ENCODE measurements at regions not wholly inside any gene's neighbourhood (a gene's known extent, or its start where the extent isn't known, plus 50 kb on each side); places are given as distances from the start of the nearest gene placed in this dataset.

GRCh38 chr12:76664731-76665130, 99.2 kb upstream of the ZDHHC17 start:
- H3K36me3 ChIP-seq (ENCODE audit: control insufficient read depth, insufficient read depth, low read length) = no peaks in the 10 kb centered on the region
- Mint-ChIP-seq H3K4me3 (no peak overlapping the region), H3K27ac (no peak overlapping the region), H3K4me1 (peaks cover 0 to 7% of the 10 kb centered on the region in 2 donors), H3K27me3 (ENCODE audit: low read depth in 2 of 2) (peaks cover 5 to 14% of the 10 kb centered on the region in 2 donors), H3K36me3 (no peaks in the 10 kb centered on the region), H3K9me3 (no peaks in the 10 kb centered on the region)
- H3K4me3 ChIP-seq (ENCODE audit: low read length) = no peak overlapping the region
- ATAC-seq (no peak), DNase-seq (no peak)
- H3K27me3 ChIP-seq (ENCODE audit: control insufficient read depth, insufficient read depth, low read length) = no peaks in the 10 kb centered on the region
- H3K4me1 ChIP-seq (ENCODE audit: control insufficient read depth, insufficient read depth, low read length) = no peaks in the 10 kb centered on the region
- intact Hi-C loops (cut with micrococcal nuclease) = no loop called here
- H3K9me3 ChIP-seq (ENCODE audit: control insufficient read depth, insufficient read depth, low read length) = no peaks in the 10 kb centered on the region
- no peak for TF ChIP-seq CTCF (IDR thresholded peaks at IDR 0.05)
- WGBS (ENCODE audit: insufficient coverage) = 81% methylated on average over 2 of the region's 2 CpGs
- no peak overlapping the region for H3K27ac ChIP-seq (ENCODE audit: low read length)

GRCh38 chr12:76666290-76666835, 97.6 kb upstream of the ZDHHC17 start:
- Mint-ChIP-seq H3K36me3 (no peaks in the 10 kb centered on the region), H3K27me3 (ENCODE audit: low read depth in 2 of 2) (peaks cover 5 to 14% of the 10 kb centered on the region in 2 donors), H3K4me1 (peaks cover 0 to 7% of the 10 kb centered on the region in 2 donors), H3K4me3 (no peak overlapping the region), H3K9me3 (no peaks in the 10 kb centered on the region), H3K27ac (no peak overlapping the region)
- ATAC-seq (no peak), DNase-seq (no peak)
- no peaks in the 10 kb centered on the region for H3K27me3 ChIP-seq (ENCODE audit: control insufficient read depth, insufficient read depth, low read length)
- TF ChIP-seq CTCF (IDR thresholded peaks at IDR 0.05) = no peak
- intact Hi-C loops (cut with micrococcal nuclease) = no loop called here
- WGBS (ENCODE audit: insufficient coverage) = 58% methylated on average over 6 of the region's 6 CpGs
- H3K4me1 ChIP-seq (ENCODE audit: control insufficient read depth, insufficient read depth, low read length) = no peaks in the 10 kb centered on the region
- no peaks in the 10 kb centered on the region for H3K9me3 ChIP-seq (ENCODE audit: control insufficient read depth, insufficient read depth, low read length)
- H3K27ac ChIP-seq (ENCODE audit: low read length) = no peak overlapping the region
- no peaks in the 10 kb centered on the region for H3K36me3 ChIP-seq (ENCODE audit: control insufficient read depth, insufficient read depth, low read length)
- no peak overlapping the region for H3K4me3 ChIP-seq (ENCODE audit: low read length)

GRCh38 chr12:76669981-76670380, 93.9 kb upstream of the ZDHHC17 start:
- ATAC-seq (no peak), DNase-seq (no peak)
- Mint-ChIP-seq H3K9me3 (no peaks in the 10 kb centered on the region), H3K27ac (no peak overlapping the region), H3K4me3 (no peak overlapping the region), H3K27me3 (ENCODE audit: low read depth in 2 of 2) (peaks cover 8 to 14% of the 10 kb centered on the region in 2 donors), H3K36me3 (no peaks in the 10 kb centered on the region), H3K4me1 (peaks cover 0 to 7% of the 10 kb centered on the region in 2 donors)
- intact Hi-C loops (cut with micrococcal nuclease) = no loop called here
- no peaks in the 10 kb centered on the region for H3K9me3 ChIP-seq (ENCODE audit: control insufficient read depth, insufficient read depth, low read length)
- H3K4me1 ChIP-seq (ENCODE audit: control insufficient read depth, insufficient read depth, low read length) = no peaks in the 10 kb centered on the region
- no peaks in the 10 kb centered on the region for H3K36me3 ChIP-seq (ENCODE audit: control insufficient read depth, insufficient read depth, low read length)
- H3K27ac ChIP-seq (ENCODE audit: low read length) = no peak overlapping the region
- 95% methylated on average over 2 of the region's 2 CpGs for WGBS (ENCODE audit: insufficient coverage)
- no peak overlapping the region for H3K4me3 ChIP-seq (ENCODE audit: low read length)
- no peak for TF ChIP-seq CTCF (IDR thresholded peaks at IDR 0.05)
- no peaks in the 10 kb centered on the region for H3K27me3 ChIP-seq (ENCODE audit: control insufficient read depth, insufficient read depth, low read length)

- Histone ChIP-seq H3K4me3 (ENCODE audit: low read length) (no peak overlapping the region), H3K4me1 (ENCODE audit: control insufficient read depth, insufficient read depth, low read length) (no peaks in the 10 kb centered on the region), H3K9me3 (ENCODE audit: control insufficient read depth, insufficient read depth, low read length) (no peaks in the 10 kb centered on the region), H3K27ac (ENCODE audit: low read length) (no peak overlapping the region), H3K27me3 (ENCODE audit: control insufficient read depth, insufficient read depth, low read length) (no peaks in the 10 kb centered on the region), H3K36me3 (ENCODE audit: control insufficient read depth, insufficient read depth, low read length) (no peaks in the 10 kb centered on the region)
- no peaks in the 10 kb centered on the region for H3K9me3 Mint-ChIP-seq
- intact Hi-C loops (cut with micrococcal nuclease) = no loop called here
- H3K27me3 Mint-ChIP-seq (ENCODE audit: low read depth in 2 of 2) = peaks cover 8 to 14% of the 10 kb centered on the region in 2 donors
- no peaks in the 10 kb centered on the region for H3K36me3 Mint-ChIP-seq
- H3K4me3 Mint-ChIP-seq = no peak overlapping the region
- TF ChIP-seq CTCF (IDR thresholded peaks at IDR 0.05) = no peak
- no peak overlapping the region for H3K27ac Mint-ChIP-seq
- DNase-seq = no peak
- WGBS (ENCODE audit: insufficient coverage) = 85% methylated on average over 1 of the region's 1 CpG
- ATAC-seq = no peak
- H3K4me1 Mint-ChIP-seq = peaks cover 0 to 4% of the 10 kb centered on the region in 2 donors
These were observed 93.1 kb upstream of the ZDHHC17 start for GRCh38 chr12:76670776-76671175.

All from natural killer cell (primary cell).